ENCODE measurements at regions not wholly inside any gene's neighbourhood (a gene's known extent, or its start where the extent isn't known, plus 50 kb on each side); places are given as distances from the start of the nearest gene placed in this dataset.
"Not testable (repeated sequence)": the region's sequence is repeated elsewhere in the genome, so short reads cannot be mapped to it uniquely, and the experiment has no call there.

GRCh38 chr7:113519472-113519871 is 399.3 kb downstream of the PPP1R3A start:
- H3K36me3 ChIP-seq = no peaks in the 10 kb centered on the region
- no peaks in the 10 kb centered on the region for H3K27me3 ChIP-seq
- intact Hi-C loops (cut with DNase I; ENCODE audit: low total_unique reads) = no loop called here
- WGBS, 2 donors (ENCODE audit: low coverage in 1 of 2) = 64 to 69% methylated on average over 3 to 5 of the region's 5 CpGs
- H3K9me3 ChIP-seq = peaks cover 0 to 3% of the 10 kb centered on the region in 2 donors
- H3K4me1 ChIP-seq = no peaks in the 10 kb centered on the region
- no peak overlapping the region for H3K27ac ChIP-seq
- no peak overlapping the region for H3K4me3 ChIP-seq
- no peak for DNase-seq
- TF ChIP-seq POLR2A (IDR thresholded peaks at IDR 0.05) (no peak), EP300 (IDR thresholded peaks at IDR 0.05; ENCODE audit: low read depth) (no peak), CTCF (IDR thresholded peaks at IDR 0.05) (no peak), POLR2AphosphoS5 (IDR thresholded peaks at IDR 0.05) (no peak)
- in situ Hi-C loops (cut with MboI; ENCODE audit: low pct_ligation_motif_present in 1 of 4, low pct_unique_long_range_greater_than_20kb in 1 of 4, low sequenced_read_pairs in 3 of 4) = no loop called here

DNA sequence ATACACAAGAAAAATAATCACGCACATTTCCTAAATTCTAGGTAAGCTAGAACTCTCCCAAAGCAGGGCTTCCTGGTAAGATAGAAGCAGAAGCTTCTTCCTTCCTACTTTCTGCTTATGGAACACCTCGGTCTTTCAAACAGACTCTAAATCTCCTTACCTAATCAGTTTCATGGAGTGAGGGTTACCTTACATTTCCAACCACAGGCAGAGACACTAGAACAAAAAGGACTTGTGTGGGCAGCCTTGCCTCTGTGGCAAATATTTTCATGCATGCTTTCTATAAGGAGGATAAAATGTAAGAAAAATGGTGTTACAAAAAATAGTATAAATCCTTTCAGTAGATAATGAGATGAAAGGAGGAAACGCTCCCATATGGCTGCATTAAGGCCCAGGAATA is 386.3 kb upstream of the SMIM30 start:
- Histone ChIP-seq H3K4me3 (no peak overlapping the region), H3K9me3 (no peaks in the 10 kb centered on the region), H3K36me3 (no peaks in the 10 kb centered on the region), H3K27ac (no peak overlapping the region), H3K27me3 (no peaks in the 10 kb centered on the region), H3K4me1 (no peaks in the 10 kb centered on the region)
- TF ChIP-seq POLR2AphosphoS5 (IDR thresholded peaks at IDR 0.05) = no peak
- no peak for TF ChIP-seq CTCF (IDR thresholded peaks at IDR 0.05)
- no peak for TF ChIP-seq EP300 (IDR thresholded peaks at IDR 0.05; ENCODE audit: low read depth)
- no peak for TF ChIP-seq POLR2A (IDR thresholded peaks at IDR 0.05)
- intact Hi-C loops (cut with DNase I; ENCODE audit: low total_unique reads) = no loop called here
- WGBS, 2 donors (ENCODE audit: low coverage in 1 of 2) = 61 to 71% methylated on average over 3 of the region's 3 CpGs
- DNase-seq = no peak
- in situ Hi-C loops (cut with MboI; ENCODE audit: low pct_ligation_motif_present in 1 of 4, low pct_unique_long_range_greater_than_20kb in 1 of 4, low sequenced_read_pairs in 3 of 4) = no loop called here

DNA sequence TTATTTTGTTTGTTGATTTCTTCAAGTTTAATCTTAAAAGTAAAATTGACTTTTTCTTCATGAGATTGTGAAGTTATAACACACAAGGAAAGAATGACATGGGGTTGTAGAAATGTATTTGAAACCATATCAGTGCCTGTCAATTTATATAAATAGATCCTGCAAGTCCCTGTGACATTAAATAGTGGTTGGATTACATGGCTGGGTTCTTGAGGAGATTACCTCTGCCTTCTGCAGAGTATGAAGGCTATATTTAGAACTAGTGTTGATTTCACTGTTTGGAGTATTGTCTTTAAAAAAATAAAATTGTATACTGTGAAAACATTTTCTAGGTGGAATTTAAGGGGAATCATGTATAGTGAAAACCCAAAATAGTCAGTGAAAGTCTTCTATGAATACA is 385.8 kb upstream of the SMIM30 start:
- Histone ChIP-seq H3K27me3 (no peaks in the 10 kb centered on the region), H3K4me3 (no peak overlapping the region), H3K36me3 (no peaks in the 10 kb centered on the region), H3K27ac (no peak overlapping the region), H3K9me3 (no peaks in the 10 kb centered on the region), H3K4me1 (no peaks in the 10 kb centered on the region)
- in situ Hi-C loops (cut with MboI; ENCODE audit: low pct_ligation_motif_present in 1 of 4, low pct_unique_long_range_greater_than_20kb in 1 of 4, low sequenced_read_pairs in 3 of 4) = no loop called here
- no peak for DNase-seq
- TF ChIP-seq CTCF (IDR thresholded peaks at IDR 0.05) (no peak), EP300 (IDR thresholded peaks at IDR 0.05; ENCODE audit: low read depth) (no peak), POLR2A (IDR thresholded peaks at IDR 0.05) (no peak), POLR2AphosphoS5 (IDR thresholded peaks at IDR 0.05) (no peak)
- intact Hi-C loops (cut with DNase I; ENCODE audit: low total_unique reads) = no loop called here

GRCh38 chr7:113496586-113496985 is 378.2 kb upstream of the SMIM30 start:
- DNase-seq; H3K36me3 ChIP-seq; H3K4me3 ChIP-seq; H3K4me1 ChIP-seq; H3K9me3 ChIP-seq; in situ Hi-C loops (cut with MboI; ENCODE audit: low pct_ligation_motif_present in 1 of 4, low pct_unique_long_range_greater_than_20kb in 1 of 4, low sequenced_read_pairs in 3 of 4); intact Hi-C loops (cut with DNase I; ENCODE audit: low total_unique reads); H3K27ac ChIP-seq; H3K27me3 ChIP-seq: not testable (repeated sequence)
- 41% methylated on average over 3 of the region's 3 CpGs; no CpG with 5 or more reads in 1 of the 2 donors for WGBS, 2 donors (ENCODE audit: low coverage in 1 of 2)

DNA sequence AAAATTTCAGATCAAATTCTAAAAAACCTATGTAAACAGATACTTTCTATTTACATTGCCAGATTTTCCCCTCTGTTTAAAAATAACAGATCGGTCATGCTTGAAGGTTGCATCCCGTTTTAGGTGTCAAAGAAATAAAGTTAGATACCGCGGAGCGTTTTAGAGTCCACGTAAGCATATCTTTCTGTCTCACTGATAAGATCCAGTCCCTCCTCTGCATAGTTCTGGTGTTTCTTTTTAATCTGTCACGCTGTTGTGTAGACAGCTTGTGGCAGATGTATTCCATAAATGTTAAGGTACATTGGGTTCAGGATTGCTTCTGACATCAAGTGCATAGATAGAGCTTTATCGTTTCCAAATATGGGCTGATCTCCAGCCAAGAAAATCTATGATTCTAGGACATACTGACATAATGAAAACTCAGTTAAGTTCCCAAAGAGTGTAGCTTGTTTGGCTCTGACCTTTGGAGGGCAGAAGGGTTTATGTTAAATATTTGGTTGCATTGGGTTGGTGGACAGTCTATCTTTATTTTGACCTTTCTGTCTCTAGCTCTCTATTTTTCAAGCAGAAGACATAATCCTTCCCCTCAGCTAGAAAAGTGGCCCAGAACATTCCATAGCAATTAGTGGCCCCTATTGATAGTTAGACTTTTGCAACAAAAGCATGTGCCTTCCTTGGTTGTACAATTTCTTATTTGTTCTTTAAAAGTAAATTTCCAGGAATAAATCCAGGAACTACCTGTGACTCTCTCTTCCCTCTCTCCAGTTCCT is 376.6 kb upstream of the SMIM30 start:
- H3K9me3 ChIP-seq; H3K27me3 ChIP-seq; H3K36me3 ChIP-seq; H3K4me3 ChIP-seq; in situ Hi-C loops (cut with MboI; ENCODE audit: low pct_ligation_motif_present in 1 of 4, low pct_unique_long_range_greater_than_20kb in 1 of 4, low sequenced_read_pairs in 3 of 4); intact Hi-C loops (cut with DNase I; ENCODE audit: low total_unique reads); DNase-seq; H3K4me1 ChIP-seq; H3K27ac ChIP-seq: not testable (repeated sequence)
- WGBS, 2 donors (ENCODE audit: low coverage in 1 of 2) = 74% methylated on average over 6 of the region's 8 CpGs; no CpG with 5 or more reads in 1 of the 2 donors

Measured in transverse colon (tissue), 4 donors.